ENCODE measurements at regions not wholly inside any gene's neighbourhood (a gene's known extent, or its start where the extent isn't known, plus 50 kb on each side); places are given as distances from the start of the nearest gene placed in this dataset.
"Not testable (repeated sequence)": the region's sequence is repeated elsewhere in the genome, so short reads cannot be mapped to it uniquely, and the experiment has no call there.

- DNase-seq (no peak), ATAC-seq (no peak)
- H3K9me3 Mint-ChIP-seq, result no peaks in the 10 kb centered on the region
- peaks cover 34% of the 10 kb centered on the region for H3K4me1 Mint-ChIP-seq (ENCODE audit: low read depth)
- CTCF ChIA-PET, result interaction anchor here (1.0 to 1.3 kb wide), 2 partner anchors 46 to 192 kb away, joined by 3 to 4 read pairs; no protein-coding TSS in a partner anchor
- intact Hi-C loops (cut with micrococcal nuclease), result no loop called here
- no peaks in the 10 kb centered on the region for H3K27me3 Mint-ChIP-seq
- H3K4me3 Mint-ChIP-seq, result no peak overlapping the region
- H3K36me3 Mint-ChIP-seq (ENCODE audit: low read depth), result peaks cover 1% of the 10 kb centered on the region
- no peak for TF ChIP-seq CTCF (IDR thresholded peaks at IDR 0.05)
- no peak overlapping the region for H3K27ac Mint-ChIP-seq
- POLR2A ChIA-PET, result interaction anchor here (0.6 kb wide), 1 partner anchor 27 kb away, joined by 3 read pairs; no protein-coding TSS in a partner anchor
These were observed 237.2 kb downstream of the TOMM20 start for GRCh38 chr1:234891427-234891826.

- POLR2A ChIA-PET, result no interaction called here
- TF ChIP-seq CTCF (IDR thresholded peaks at IDR 0.05), result no peak
- ATAC-seq (no peak), DNase-seq (no peak)
- H3K9me3 Mint-ChIP-seq, result no peaks in the 10 kb centered on the region
- intact Hi-C loops (cut with micrococcal nuclease), result no loop called here
- H3K27ac Mint-ChIP-seq, result no peak overlapping the region
- peaks cover 31% of the 10 kb centered on the region for H3K4me1 Mint-ChIP-seq (ENCODE audit: low read depth)
- no peak overlapping the region for H3K4me3 Mint-ChIP-seq
- H3K27me3 Mint-ChIP-seq, result no peaks in the 10 kb centered on the region
- peaks cover 1% of the 10 kb centered on the region for H3K36me3 Mint-ChIP-seq (ENCODE audit: low read depth)
- CTCF ChIA-PET, result no interaction called here
These were observed 239.0 kb downstream of the TOMM20 start for GRCh38 chr1:234889643-234890042.

- ChIA-PET POLR2A (interaction anchor here (1.1 kb wide), 1 partner anchor 26 kb away, joined by 3 read pairs; no protein-coding TSS in a partner anchor), CTCF (interaction anchor here (1.1 kb wide), 1 partner anchor 67 kb away, joined by 3 read pairs; no protein-coding TSS in a partner anchor)
- H3K27me3 Mint-ChIP-seq; intact Hi-C loops (cut with micrococcal nuclease); H3K36me3 Mint-ChIP-seq (ENCODE audit: low read depth); H3K4me3 Mint-ChIP-seq; ATAC-seq; H3K9me3 Mint-ChIP-seq; H3K27ac Mint-ChIP-seq; DNase-seq: not testable (repeated sequence)
- peaks cover 19% of the 10 kb centered on the region for H3K4me1 Mint-ChIP-seq (ENCODE audit: low read depth)
These were observed 240.4 kb downstream of the TOMM20 start for GRCh38 chr1:234888247-234888646.

- intact Hi-C loops (cut with micrococcal nuclease), result no loop called here
- Mint-ChIP-seq H3K9me3 (no peaks in the 10 kb centered on the region), H3K4me1 (ENCODE audit: low read depth) (peaks cover 20% of the 10 kb centered on the region), H3K27ac (no peak overlapping the region), H3K36me3 (ENCODE audit: low read depth) (no peaks in the 10 kb centered on the region), H3K27me3 (peaks cover 2% of the 10 kb centered on the region), H3K4me3 (no peak overlapping the region)
- ChIA-PET CTCF (interaction anchor here (1.1 kb wide), 2 partner anchors 68 to 197 kb away, joined by 3 to 5 read pairs; no protein-coding TSS in a partner anchor), POLR2A (interaction anchor here (0.7 to 1.1 kb wide), 2 partner anchors 27 to 119 kb away, joined by 3 read pairs; no protein-coding TSS in a partner anchor)
- ATAC-seq (no peak), DNase-seq (no peak)
- no peak for TF ChIP-seq CTCF (IDR thresholded peaks at IDR 0.05)
These were observed 241.4 kb downstream of the TOMM20 start for GRCh38 chr1:234887016-234887900.

- H3K4me1 Mint-ChIP-seq (ENCODE audit: low read depth), result peaks cover 27% of the 10 kb centered on the region
- ATAC-seq, result no peak
- no peaks in the 10 kb centered on the region for H3K36me3 Mint-ChIP-seq (ENCODE audit: low read depth)
- H3K4me3 Mint-ChIP-seq, result no peak overlapping the region
- DNase-seq, result no peak
- CTCF ChIA-PET, result interaction anchor here (1.1 kb wide), 1 partner anchor 198 kb away, joined by 5 read pairs; no protein-coding TSS in a partner anchor
- H3K9me3 Mint-ChIP-seq, result no peaks in the 10 kb centered on the region
- intact Hi-C loops (cut with micrococcal nuclease), result no loop called here
- H3K27ac Mint-ChIP-seq, result no peak overlapping the region
- POLR2A ChIA-PET, result no interaction called here
- TF ChIP-seq CTCF (IDR thresholded peaks at IDR 0.05), result no peak
- peaks cover 2% of the 10 kb centered on the region for H3K27me3 Mint-ChIP-seq
These were observed 242.3 kb downstream of the TOMM20 start for GRCh38 chr1:234886081-234886984.

All from activated CD8-positive, alpha-beta T cell treated with anti-CD3 and anti-CD28 coated beads for 36 hours (primary cell).